H9 (cell line): ENCODE measurements at regions not wholly inside any gene's neighbourhood (a gene's known extent, or its start where the extent isn't known, plus 50 kb on each side); places are given as distances from the start of the nearest gene placed in this dataset.

Experiments
- DNase-seq: peaks from one replicate; pipeline ENCODE4 v3.0.0-alpha.2; 2017
- H2AFZ ChIP-seq: one replicate; pipeline ENCODE4 v1.6.1; 2013; ENCODE audit warnings: mild to moderate bottlenecking, low read length, control low read depth, moderate library complexity
- H2AK5ac ChIP-seq: 2 replicates; pipeline ENCODE4 v1.6.1; 2013; ENCODE audit warnings: low read length, control low read depth, mixed read lengths; ENCODE audit not compliant: insufficient read length
- H2BK120ac ChIP-seq: one replicate; pipeline ENCODE4 v1.6.1; 2013; ENCODE audit warnings: low read depth, mild to moderate bottlenecking, low read length, control low read depth, inconsistent platforms; ENCODE audit not compliant: poor library complexity, severe bottlenecking
- H2BK12ac ChIP-seq: 2 replicates; pipeline ENCODE4 v1.6.1; 2013; ENCODE audit warnings: low read length, control low read depth, mixed read lengths, low read depth; ENCODE audit not compliant: insufficient read length
- H2BK15ac ChIP-seq: 2 replicates; pipeline ENCODE4 v1.6.1; 2013; ENCODE audit warnings: low read depth, low read length, control low read depth
- H2BK20ac ChIP-seq: one replicate; pipeline ENCODE4 v1.6.1; 2013; ENCODE audit warnings: low read depth, mild to moderate bottlenecking, low read length, control low read depth, inconsistent platforms; ENCODE audit not compliant: poor library complexity, severe bottlenecking
- H2BK5ac ChIP-seq: 2 replicates; pipeline ENCODE4 v1.6.1; 2013; ENCODE audit warnings: low read length, control low read depth, mixed read lengths; ENCODE audit not compliant: insufficient read length
- H3K14ac ChIP-seq: 2 replicates; pipeline ENCODE4 v1.6.1; 2013; ENCODE audit warnings: low read length, control low read depth; ENCODE audit not compliant: insufficient read depth
- H3K18ac ChIP-seq: 2 replicates; pipeline ENCODE4 v1.6.1; 2013; ENCODE audit warnings: low read depth, mild to moderate bottlenecking, mixed read lengths, low read length, control low read depth; ENCODE audit not compliant: insufficient read length
- H3K23ac ChIP-seq: 2 replicates; pipeline ENCODE4 v1.6.1; 2013; ENCODE audit warnings: low read length, control low read depth, mixed read lengths, low read depth; ENCODE audit not compliant: insufficient read length
- H3K23me2 ChIP-seq: 2 replicates; pipeline ENCODE4 v1.6.1; 2013; ENCODE audit warnings: low read depth, mild to moderate bottlenecking, mixed read lengths, low read length, control low read depth; ENCODE audit not compliant: insufficient read length, poor library complexity, severe bottlenecking
- H3K27ac ChIP-seq: 2 replicates; pipeline ENCODE4 v1.5.1; 2013; ENCODE audit warnings: low read length, control low read depth, mixed read lengths, low read depth; ENCODE audit not compliant: insufficient read length
- H3K27me3 ChIP-seq: 2 replicates; pipeline ENCODE4 v1.6.1; 2013; ENCODE audit warnings: low read length, control low read depth, inconsistent platforms; ENCODE audit not compliant: insufficient read depth
- H3K4ac ChIP-seq: 2 replicates; pipeline ENCODE4 v1.6.1; 2013; ENCODE audit warnings: low read depth, mild to moderate bottlenecking, control low read depth, inconsistent platforms, low read length, moderate library complexity
- H3K4me1 ChIP-seq: 2 replicates; pipeline ENCODE4 v1.6.1; 2013; ENCODE audit warnings: low read length, control low read depth, inconsistent platforms; ENCODE audit not compliant: insufficient read depth
- H3K4me2 ChIP-seq: 2 replicates; pipeline ENCODE4 v1.6.1; 2013; ENCODE audit warnings: low read length, control low read depth, mixed read lengths; ENCODE audit not compliant: insufficient read length, insufficient read depth
- H3K56ac ChIP-seq: 2 replicates; pipeline ENCODE4 v1.6.1; 2013; ENCODE audit warnings: low read depth, mild to moderate bottlenecking, mixed read lengths, low read length, control low read depth; ENCODE audit not compliant: insufficient read length
- H3K79me1 ChIP-seq: 2 replicates; pipeline ENCODE4 v1.6.1; 2013; ENCODE audit warnings: low read depth, mild to moderate bottlenecking, moderate library complexity, low read length, control low read depth, inconsistent platforms; ENCODE audit not compliant: insufficient read depth, poor library complexity, severe bottlenecking
- H3K79me2 ChIP-seq: 2 replicates; pipeline ENCODE4 v1.6.1; 2013; ENCODE audit warnings: low read length, control low read depth, inconsistent platforms; ENCODE audit not compliant: insufficient read depth
- H3K9ac ChIP-seq: 2 replicates; pipeline ENCODE4 v1.6.1; 2013; ENCODE audit warnings: low read length, control low read depth, mixed read lengths; ENCODE audit not compliant: insufficient read length; ENCODE audit errors: extremely low read depth
- H3K9me3 ChIP-seq: one replicate; pipeline ENCODE4 v1.6.1; 2013; ENCODE audit warnings: low read depth, low read length, inconsistent platforms; ENCODE audit not compliant: control insufficient read depth
- H3T11ph ChIP-seq: one replicate; pipeline ENCODE4 v1.6.1; 2013; ENCODE audit warnings: mild to moderate bottlenecking, low read length, control low read depth, inconsistent platforms
- H4K20me1 ChIP-seq: one replicate; pipeline ENCODE4 v1.6.1; 2013; ENCODE audit not compliant: control insufficient read depth, insufficient read length, insufficient read depth
- H4K5ac ChIP-seq: 2 replicates; pipeline ENCODE4 v1.6.1; 2013; ENCODE audit warnings: low read depth, mild to moderate bottlenecking, mixed read lengths, low read length, control low read depth; ENCODE audit not compliant: insufficient read length
- H4K8ac ChIP-seq: replicated peaks from 2 replicates; pipeline ENCODE4 v1.6.1; 2013; ENCODE audit warnings: low read length, control low read depth, mixed read lengths, low read depth; ENCODE audit not compliant: insufficient read length
- H4K91ac ChIP-seq: 2 replicates; pipeline ENCODE4 v1.6.1; 2013; ENCODE audit warnings: low read depth, mild to moderate bottlenecking, moderate library complexity, mixed read lengths, low read length, control low read depth; ENCODE audit not compliant: insufficient read length
- H3K27ac Mint-ChIP-seq, 3 experiments: 2 replicates in 2 of 3; 3 replicates in 1 of 3; pipeline ENCODE4 v1.8.0; 2020 to 2021; ENCODE audit warnings: mixed read lengths in 3 of 3, mild to moderate bottlenecking in 1 of 3, moderate library complexity in 1 of 3
- H3K27me3 Mint-ChIP-seq: 2 replicates; pipeline ENCODE4 v1.8.0; 2021; ENCODE audit warnings: low read depth, mild to moderate bottlenecking, moderate library complexity, mixed read lengths
- H3K36me3 Mint-ChIP-seq, 3 experiments: 2 replicates in 2 of 3; 3 replicates in 1 of 3; pipeline ENCODE4 v1.8.0; 2020 to 2021; ENCODE audit warnings: low read depth in 3 of 3, mixed read lengths in 3 of 3; ENCODE audit not compliant: insufficient read depth in 1 of 3
- H3K4me1 Mint-ChIP-seq, 2 experiments: 2 replicates each; pipeline ENCODE4 v1.8.0; 2020; ENCODE audit warnings: mixed read lengths in 2 of 2
- H3K4me3 Mint-ChIP-seq, 2 experiments: 2 replicates in 1 of 2; 3 replicates in 1 of 2; pipeline ENCODE4 v1.8.0; 2020 to 2021; ENCODE audit warnings: mild to moderate bottlenecking in 2 of 2, mixed read lengths in 2 of 2, moderate library complexity in 1 of 2
- H3K9me3 Mint-ChIP-seq, 2 experiments: 2 replicates in 1 of 2; 3 replicates in 1 of 2; pipeline ENCODE4 v1.8.0; 2020; ENCODE audit warnings: mild to moderate bottlenecking in 2 of 2, mixed read lengths in 2 of 2, moderate library complexity in 1 of 2
- WGBS: extraction: QIAGEN DNeasy Blood & Tissue Kit; methylation state at CpG from one replicate; pipeline ENCODE4 v1.1.7; 2013; ENCODE audit warnings: missing lambda C conversion rate, low lambda C conversion rate, mixed read lengths; ENCODE audit not compliant: insufficient read length; ENCODE audit errors: extremely low coverage; 5-methylcytosine and 5-hydroxymethylcytosine counted together
- TF ChIP-seq, protein P1 (sequence below): fragments of 200-600 bp; sonication (generic); conservative IDR thresholded peaks from 3 replicates; pipeline ENCODE4 v1.8.0; 2021; ENCODE audit warnings: antibody characterized with exemption, mild to moderate bottlenecking

DNA sequence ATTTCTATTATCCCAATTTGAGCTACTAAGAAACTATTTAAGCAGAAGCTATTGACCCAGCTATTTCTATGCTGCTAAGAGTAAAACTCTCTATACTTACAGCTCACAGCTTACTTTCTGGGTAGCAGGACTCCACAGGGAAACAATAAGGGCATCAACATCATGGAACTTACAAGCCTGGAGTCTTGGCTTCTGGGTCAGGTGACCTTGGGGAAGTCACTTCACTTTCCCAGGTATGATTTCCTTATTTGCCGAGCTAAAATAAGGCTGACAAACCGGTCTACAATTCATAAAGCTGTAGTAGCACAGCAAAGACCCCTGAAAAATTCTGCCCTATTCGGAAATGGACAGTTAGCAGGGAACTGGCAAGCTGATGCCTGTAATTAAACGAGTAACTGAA is 278.3 kb upstream of the NR2F2 start:
- H3K4ac ChIP-seq: no peak overlapping the region
- H4K5ac ChIP-seq: no peak overlapping the region
- Mint-ChIP-seq H3K4me3 (peak overlapping the region in 1 of 2 experiments; percentile 56; a peak in 1 of 5 replicates), H3K36me3 (no peaks in the 10 kb centered on the region), H3K27ac (no peak overlapping the region), H3K27me3 (peaks cover 96% of the 10 kb centered on the region), H3K9me3 (no peaks in the 10 kb centered on the region), H3K4me1 (peaks cover 12 to 22% of the 10 kb centered on the region in 2 experiments)
- peak overlapping the region; percentile 49 for H3K4me2 ChIP-seq
- no peak overlapping the region for H4K8ac ChIP-seq
- no peak overlapping the region for H3K56ac ChIP-seq
- H3K79me1 ChIP-seq: no peaks in the 10 kb centered on the region
- H2AK5ac ChIP-seq: no peak overlapping the region
- H2BK15ac ChIP-seq: no peak overlapping the region
- no peak overlapping the region for H4K91ac ChIP-seq
- H4K20me1 ChIP-seq: no peaks in the 10 kb centered on the region
- H2BK5ac ChIP-seq: no peak overlapping the region
- no peak overlapping the region for H3K23ac ChIP-seq
- no peak overlapping the region for H2AFZ ChIP-seq
- H3K9me3 ChIP-seq: no peaks in the 10 kb centered on the region
- no peak overlapping the region for H3K18ac ChIP-seq
- no peak for DNase-seq
- no peak overlapping the region for H2BK120ac ChIP-seq
- H2BK20ac ChIP-seq: no peak overlapping the region
- no peaks in the 10 kb centered on the region for H3K79me2 ChIP-seq
- no peak overlapping the region for H3K27ac ChIP-seq
- no peak overlapping the region for H2BK12ac ChIP-seq
- no CpG with 5 or more reads among the region's 4 CpGs for WGBS
- peaks cover 42% of the 10 kb centered on the region for H3K27me3 ChIP-seq
- TF ChIP-seq, protein P1, sequence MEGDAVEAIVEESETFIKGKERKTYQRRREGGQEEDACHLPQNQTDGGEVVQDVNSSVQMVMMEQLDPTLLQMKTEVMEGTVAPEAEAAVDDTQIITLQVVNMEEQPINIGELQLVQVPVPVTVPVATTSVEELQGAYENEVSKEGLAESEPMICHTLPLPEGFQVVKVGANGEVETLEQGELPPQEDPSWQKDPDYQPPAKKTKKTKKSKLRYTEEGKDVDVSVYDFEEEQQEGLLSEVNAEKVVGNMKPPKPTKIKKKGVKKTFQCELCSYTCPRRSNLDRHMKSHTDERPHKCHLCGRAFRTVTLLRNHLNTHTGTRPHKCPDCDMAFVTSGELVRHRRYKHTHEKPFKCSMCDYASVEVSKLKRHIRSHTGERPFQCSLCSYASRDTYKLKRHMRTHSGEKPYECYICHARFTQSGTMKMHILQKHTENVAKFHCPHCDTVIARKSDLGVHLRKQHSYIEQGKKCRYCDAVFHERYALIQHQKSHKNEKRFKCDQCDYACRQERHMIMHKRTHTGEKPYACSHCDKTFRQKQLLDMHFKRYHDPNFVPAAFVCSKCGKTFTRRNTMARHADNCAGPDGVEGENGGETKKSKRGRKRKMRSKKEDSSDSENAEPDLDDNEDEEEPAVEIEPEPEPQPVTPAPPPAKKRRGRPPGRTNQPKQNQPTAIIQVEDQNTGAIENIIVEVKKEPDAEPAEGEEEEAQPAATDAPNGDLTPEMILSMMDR: no peak
- H3K4me1 ChIP-seq: no peaks in the 10 kb centered on the region
- H3K14ac ChIP-seq: no peak overlapping the region
- H3K9ac ChIP-seq: no peak overlapping the region
- peaks cover 13% of the 10 kb centered on the region for H3K23me2 ChIP-seq
- H3T11ph ChIP-seq: no peak overlapping the region
